B cell (primary cell): ENCODE measurements at regions not wholly inside any gene's neighbourhood (a gene's known extent, or its start where the extent isn't known, plus 50 kb on each side); places are given as distances from the start of the nearest gene placed in this dataset.

Experiments used
- ATAC-seq: fragments of 200-7000 bp; cut with Tn5 transposase; one replicate; pipeline ENCODE4 v1.10.0; 2021; ENCODE audit warnings: low read depth, mild to moderate bottlenecking, moderate number of reproducible peaks, moderate library complexity
- CTCF ChIA-PET: fragments of 350-600 bp; sonication (Branson Sonifier 250); formaldehyde crosslinking; loops from one replicate; lab custom pipeline; 2021; ENCODE audit warnings: antibody characterized with exemption, inconsistent platforms; lab: Charles Lee
- POLR2A ChIA-PET: fragments of 350-600 bp; sonication (Branson Sonifier 250); formaldehyde crosslinking; loops from one replicate; lab custom pipeline; 2021; ENCODE audit warnings: antibody characterized with exemption; lab: Charles Lee
- DNase-seq: peaks from one replicate; pipeline ENCODE4 v3.0.0; 2013
- H2AFZ ChIP-seq: 2 replicates; pipeline ENCODE4 v1.6.1; 2012; ENCODE audit warnings: mild to moderate bottlenecking, low read depth, low read length; ENCODE audit not compliant: insufficient read depth, poor library complexity, severe bottlenecking
- H3K27ac ChIP-seq, 2 donors: 1 replicate in 1 of 2; 2 replicates in 1 of 2; pipeline ENCODE4 v1.5.1; 2012 to 2013; ENCODE audit warnings: low read length in 2 of 2, mild to moderate bottlenecking in 2 of 2, moderate library complexity in 1 of 2
- H3K27me3 ChIP-seq, 4 experiments: fragments of 200-600 bp in 1 of 4; sonication (generic) in 1 of 4; replicated peaks in 1 of 4; 1 replicate in 2 of 4; 2 replicates in 2 of 4; pipeline versions ENCODE4 v1.6.1 to v1.7.0; 2013 to 2016; ENCODE audit warnings: low read length in 3 of 4, mild to moderate bottlenecking in 2 of 4, mixed read lengths in 1 of 4, moderate library complexity in 1 of 4; ENCODE audit not compliant: insufficient read depth in 4 of 4, control insufficient read depth in 3 of 4; ENCODE audit errors: control extremely low read depth in 1 of 4
- H3K36me3 ChIP-seq, 2 experiments: replicated peaks in 1 of 2; 1 replicate in 1 of 2; 2 replicates in 1 of 2; pipeline versions ENCODE4 v1.6.1 to v1.7.1; 2013; ENCODE audit warnings: low read length in 1 of 2; ENCODE audit not compliant: insufficient read depth in 2 of 2, control insufficient read depth in 1 of 2; ENCODE audit errors: control extremely low read depth in 1 of 2, extremely low read depth in 1 of 2
- H3K4me1 ChIP-seq, 2 donors: fragments of 200-600 bp in 1 of 2; sonication (generic) in 1 of 2; 1 replicate in 1 of 2; 2 replicates in 1 of 2; pipeline versions ENCODE4 v1.5.1 to v1.6.1; 2013 to 2017; ENCODE audit warnings: low read length in 2 of 2; ENCODE audit not compliant: control insufficient read depth in 2 of 2, insufficient read depth in 2 of 2
- H3K4me2 ChIP-seq: replicated peaks from 2 replicates; pipeline ENCODE3; 2012; ENCODE audit warnings: mild to moderate bottlenecking, low read depth, low read length; ENCODE audit not compliant: poor library complexity, severe bottlenecking
- H3K4me3 ChIP-seq, 5 experiments: fragments of 200-600 bp in 1 of 5; sonication (generic) in 1 of 5; 1 replicate in 3 of 5; 2 replicates in 2 of 5; pipeline versions ENCODE4 v1.5.1 to v1.7.0; 2011 to 2016; ENCODE audit warnings: low read length in 4 of 5, mild to moderate bottlenecking in 4 of 5, low read depth in 2 of 5, control low read depth in 1 of 5, moderate library complexity in 1 of 5; ENCODE audit not compliant: insufficient read depth in 1 of 5; ENCODE audit errors: control extremely low read depth in 1 of 5, extremely low read depth in 1 of 5
- H3K79me2 ChIP-seq: fragments of 200-600 bp; sonication (generic); one replicate; pipeline ENCODE4 v1.6.0; 2016; ENCODE audit warnings: low read length; ENCODE audit not compliant: control insufficient read depth, insufficient read depth
- H3K9ac ChIP-seq: fragments of 200-600 bp; sonication (generic); 2 replicates; pipeline ENCODE4 v1.6.1; 2017; ENCODE audit warnings: mild to moderate bottlenecking, low read length, moderate library complexity
- H3K9me3 ChIP-seq, 3 donors: one replicate each; pipeline versions ENCODE4 v1.6.1 to v1.7.1; 2013; ENCODE audit warnings: low read length in 2 of 3; ENCODE audit not compliant: control insufficient read depth in 2 of 3, insufficient read depth in 1 of 3; ENCODE audit errors: control extremely low read depth in 1 of 3
- H4K20me1 ChIP-seq: 2 replicates; pipeline ENCODE4 v1.6.0; 2012; ENCODE audit warnings: mild to moderate bottlenecking, low read length; ENCODE audit not compliant: insufficient read depth, control insufficient read depth, poor library complexity, severe bottlenecking
- H3K27ac Mint-ChIP-seq: one replicate; pipeline ENCODE4 v1.8.0; 2021; ENCODE audit warnings: mixed read lengths
- H3K27me3 Mint-ChIP-seq: one replicate; pipeline ENCODE4 v1.8.0; 2021; ENCODE audit warnings: mixed read lengths
- H3K4me1 Mint-ChIP-seq: one replicate; pipeline ENCODE4 v1.8.0; 2021; ENCODE audit warnings: mixed read lengths
- H3K4me3 Mint-ChIP-seq: one replicate; pipeline ENCODE4 v1.8.0; 2021; ENCODE audit warnings: mixed read lengths
- H3K9me3 Mint-ChIP-seq: one replicate; pipeline ENCODE4 v1.8.0; 2022; ENCODE audit warnings: mixed read lengths; ENCODE audit not compliant: insufficient read depth
- CTCF ChIP-seq: fragments of 200-600 bp; IDR thresholded peaks from one replicate; pipeline ENCODE4 v1.8.0; 2022; ENCODE audit warnings: antibody characterized with exemption, mild to moderate bottlenecking
- EZH2 ChIP-seq: IDR thresholded peaks from 2 replicates; pipeline ENCODE4 v1.6.1; 2012; ENCODE audit warnings: borderline replicate concordance, low read depth, mild to moderate bottlenecking, moderate library complexity, low read length; ENCODE audit not compliant: insufficient read depth, poor library complexity, severe bottlenecking
- WGBS: methylation state at CpG from one replicate; pipeline ENCODE4 v1.1.5; 2013; ENCODE audit warnings: missing lambda C conversion rate; ENCODE audit not compliant: insufficient coverage; 5-methylcytosine and 5-hydroxymethylcytosine counted together
- intact Hi-C: fragments of 100-400 bp; cut with micrococcal nuclease; formaldehyde crosslinking; loops from one replicate; pipeline ENCODE4 v1.10.0; 2022

GRCh38 chr2:22946553-22946952 is 438.4 kb upstream of the KLHL29 start:
- H3K4me3 ChIP-seq = no peak overlapping the region
- no peak overlapping the region for H3K4me2 ChIP-seq
- no peaks in the 10 kb centered on the region for H3K9me3 ChIP-seq
- ChIA-PET CTCF (no interaction called here), POLR2A (no interaction called here)
- H3K36me3 ChIP-seq = no peaks in the 10 kb centered on the region
- TF ChIP-seq EZH2 = no peak
- no peak for TF ChIP-seq CTCF
- Mint-ChIP-seq H3K27me3 (no peaks in the 10 kb centered on the region), H3K9me3 (no peaks in the 10 kb centered on the region), H3K4me3 (no peak overlapping the region), H3K27ac (no peak overlapping the region), H3K4me1 (no peaks in the 10 kb centered on the region)
- no peak for ATAC-seq
- no peaks in the 10 kb centered on the region for H3K4me1 ChIP-seq
- H2AFZ ChIP-seq = no peak overlapping the region
- no peaks in the 10 kb centered on the region for H4K20me1 ChIP-seq
- no peak overlapping the region for H3K9ac ChIP-seq
- no peaks in the 10 kb centered on the region for H3K27me3 ChIP-seq
- WGBS = no CpG with 5 or more reads among the region's 2 CpGs
- no peak overlapping the region for H3K27ac ChIP-seq
- H3K79me2 ChIP-seq = no peaks in the 10 kb centered on the region
- no peak for DNase-seq
- intact Hi-C loops = no loop called here

- Histone ChIP-seq H2AFZ (no peak overlapping the region), H3K79me2 (no peaks in the 10 kb centered on the region), H3K4me3 (no peak overlapping the region), H3K9me3 (no peaks in the 10 kb centered on the region), H3K4me2 (no peak overlapping the region), H3K9ac (no peak overlapping the region), H3K27ac (no peak overlapping the region), H3K4me1 (no peaks in the 10 kb centered on the region), H3K36me3 (no peaks in the 10 kb centered on the region), H3K27me3 (no peaks in the 10 kb centered on the region), H4K20me1 (no peaks in the 10 kb centered on the region)
- 89% methylated on average over 1 of the region's 4 CpGs for WGBS
- H3K9me3 Mint-ChIP-seq = no peaks in the 10 kb centered on the region
- TF ChIP-seq CTCF (no peak), EZH2 (no peak)
- CTCF ChIA-PET = no interaction called here
- no peaks in the 10 kb centered on the region for H3K4me1 Mint-ChIP-seq
- H3K27ac Mint-ChIP-seq = no peak overlapping the region
- ATAC-seq = no peak
- intact Hi-C loops = no loop called here
- POLR2A ChIA-PET = no interaction called here
- H3K4me3 Mint-ChIP-seq = no peak overlapping the region
- no peaks in the 10 kb centered on the region for H3K27me3 Mint-ChIP-seq
- DNase-seq = no peak
Measured at GRCh38 chr2:22947741-22948140, 437.2 kb upstream of the KLHL29 start.
